ENCODE measurements at regions not wholly inside any gene's neighbourhood (a gene's known extent, or its start where the extent isn't known, plus 50 kb on each side); places are given as distances from the start of the nearest gene placed in this dataset.

DNA sequence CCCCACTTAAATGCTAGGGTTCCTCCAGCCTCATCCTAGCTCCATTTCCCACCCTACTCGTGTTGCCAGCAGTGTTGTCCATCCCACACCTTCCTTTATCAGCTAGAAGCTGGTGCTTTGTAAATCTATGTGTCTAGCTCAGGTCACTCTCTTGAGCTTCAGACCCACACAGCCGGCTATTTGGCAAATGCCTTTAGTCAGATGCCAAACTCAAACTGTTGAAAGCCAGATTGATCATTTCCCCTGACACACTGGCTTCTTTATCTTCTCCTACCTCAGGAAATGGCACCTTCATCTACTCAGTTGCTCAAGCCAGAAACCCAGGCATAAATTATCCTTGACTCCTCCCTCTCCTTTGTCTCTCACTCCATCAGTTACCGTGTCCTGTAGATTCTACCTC, 61.5 kb upstream of the TPM1 start:
- Histone ChIP-seq H2AFZ (ENCODE audit: low read depth, low read length) (no peak overlapping the region), H4K20me1 (ENCODE audit: insufficient read depth) (no peaks in the 10 kb centered on the region), H3K27me3 (ENCODE audit: insufficient read depth, low read depth, low read length) (no peaks in the 10 kb centered on the region), H3K9me3 (ENCODE audit: low read length) (no peaks in the 10 kb centered on the region), H3K9ac (ENCODE audit: low read length) (no peak overlapping the region), H3K9me2 (ENCODE audit: insufficient read depth, low read length) (no peaks in the 10 kb centered on the region), H3K79me2 (replicated peaks; ENCODE audit: insufficient read depth, low read length) (no peaks in the 10 kb centered on the region), H3K4me3 (ENCODE audit: low read length) (no peak overlapping the region), H3F3A (ENCODE audit: insufficient read depth, low read length, poor library complexity, severe bottlenecking) (no peaks in the 10 kb centered on the region), H3K27ac (ENCODE audit: low read length) (no peak overlapping the region), H3K36me3 (ENCODE audit: insufficient read depth, low read length) (no peaks in the 10 kb centered on the region), H3K4me2 (ENCODE audit: low read length) (no peak overlapping the region)
- TF ChIP-seq EZH2 (IDR thresholded peaks at IDR 0.05; ENCODE audit: borderline replicate concordance, insufficient read depth, low read length, poor library complexity, severe bottlenecking) (no peak), POLR2AphosphoS5 (IDR thresholded peaks at IDR 0.05) (no peak), EP300 (conservative IDR thresholded peaks at IDR 0.05; ENCODE audit: poor library complexity, severe bottlenecking) (no peak), TAF1 (IDR thresholded peaks at IDR 0.05; ENCODE audit: low read depth) (no peak), SMC3 (conservative IDR thresholded peaks at IDR 0.05; ENCODE audit: poor library complexity) (no peak), MXI1 (conservative IDR thresholded peaks at IDR 0.05; ENCODE audit: poor library complexity, severe bottlenecking) (no peak), RAD21 (conservative IDR thresholded peaks at IDR 0.05) (no peak)
- TF ChIP-seq, protein P1, sequence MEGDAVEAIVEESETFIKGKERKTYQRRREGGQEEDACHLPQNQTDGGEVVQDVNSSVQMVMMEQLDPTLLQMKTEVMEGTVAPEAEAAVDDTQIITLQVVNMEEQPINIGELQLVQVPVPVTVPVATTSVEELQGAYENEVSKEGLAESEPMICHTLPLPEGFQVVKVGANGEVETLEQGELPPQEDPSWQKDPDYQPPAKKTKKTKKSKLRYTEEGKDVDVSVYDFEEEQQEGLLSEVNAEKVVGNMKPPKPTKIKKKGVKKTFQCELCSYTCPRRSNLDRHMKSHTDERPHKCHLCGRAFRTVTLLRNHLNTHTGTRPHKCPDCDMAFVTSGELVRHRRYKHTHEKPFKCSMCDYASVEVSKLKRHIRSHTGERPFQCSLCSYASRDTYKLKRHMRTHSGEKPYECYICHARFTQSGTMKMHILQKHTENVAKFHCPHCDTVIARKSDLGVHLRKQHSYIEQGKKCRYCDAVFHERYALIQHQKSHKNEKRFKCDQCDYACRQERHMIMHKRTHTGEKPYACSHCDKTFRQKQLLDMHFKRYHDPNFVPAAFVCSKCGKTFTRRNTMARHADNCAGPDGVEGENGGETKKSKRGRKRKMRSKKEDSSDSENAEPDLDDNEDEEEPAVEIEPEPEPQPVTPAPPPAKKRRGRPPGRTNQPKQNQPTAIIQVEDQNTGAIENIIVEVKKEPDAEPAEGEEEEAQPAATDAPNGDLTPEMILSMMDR (IDR thresholded peaks at IDR 0.05; ENCODE audit: poor library complexity, severe bottlenecking) = no peak
- TF ChIP-seq, protein P2, sequence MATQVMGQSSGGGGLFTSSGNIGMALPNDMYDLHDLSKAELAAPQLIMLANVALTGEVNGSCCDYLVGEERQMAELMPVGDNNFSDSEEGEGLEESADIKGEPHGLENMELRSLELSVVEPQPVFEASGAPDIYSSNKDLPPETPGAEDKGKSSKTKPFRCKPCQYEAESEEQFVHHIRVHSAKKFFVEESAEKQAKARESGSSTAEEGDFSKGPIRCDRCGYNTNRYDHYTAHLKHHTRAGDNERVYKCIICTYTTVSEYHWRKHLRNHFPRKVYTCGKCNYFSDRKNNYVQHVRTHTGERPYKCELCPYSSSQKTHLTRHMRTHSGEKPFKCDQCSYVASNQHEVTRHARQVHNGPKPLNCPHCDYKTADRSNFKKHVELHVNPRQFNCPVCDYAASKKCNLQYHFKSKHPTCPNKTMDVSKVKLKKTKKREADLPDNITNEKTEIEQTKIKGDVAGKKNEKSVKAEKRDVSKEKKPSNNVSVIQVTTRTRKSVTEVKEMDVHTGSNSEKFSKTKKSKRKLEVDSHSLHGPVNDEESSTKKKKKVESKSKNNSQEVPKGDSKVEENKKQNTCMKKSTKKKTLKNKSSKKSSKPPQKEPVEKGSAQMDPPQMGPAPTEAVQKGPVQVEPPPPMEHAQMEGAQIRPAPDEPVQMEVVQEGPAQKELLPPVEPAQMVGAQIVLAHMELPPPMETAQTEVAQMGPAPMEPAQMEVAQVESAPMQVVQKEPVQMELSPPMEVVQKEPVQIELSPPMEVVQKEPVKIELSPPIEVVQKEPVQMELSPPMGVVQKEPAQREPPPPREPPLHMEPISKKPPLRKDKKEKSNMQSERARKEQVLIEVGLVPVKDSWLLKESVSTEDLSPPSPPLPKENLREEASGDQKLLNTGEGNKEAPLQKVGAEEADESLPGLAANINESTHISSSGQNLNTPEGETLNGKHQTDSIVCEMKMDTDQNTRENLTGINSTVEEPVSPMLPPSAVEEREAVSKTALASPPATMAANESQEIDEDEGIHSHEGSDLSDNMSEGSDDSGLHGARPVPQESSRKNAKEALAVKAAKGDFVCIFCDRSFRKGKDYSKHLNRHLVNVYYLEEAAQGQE (IDR thresholded peaks at IDR 0.05; ENCODE audit: borderline replicate concordance) = no peak

DNA sequence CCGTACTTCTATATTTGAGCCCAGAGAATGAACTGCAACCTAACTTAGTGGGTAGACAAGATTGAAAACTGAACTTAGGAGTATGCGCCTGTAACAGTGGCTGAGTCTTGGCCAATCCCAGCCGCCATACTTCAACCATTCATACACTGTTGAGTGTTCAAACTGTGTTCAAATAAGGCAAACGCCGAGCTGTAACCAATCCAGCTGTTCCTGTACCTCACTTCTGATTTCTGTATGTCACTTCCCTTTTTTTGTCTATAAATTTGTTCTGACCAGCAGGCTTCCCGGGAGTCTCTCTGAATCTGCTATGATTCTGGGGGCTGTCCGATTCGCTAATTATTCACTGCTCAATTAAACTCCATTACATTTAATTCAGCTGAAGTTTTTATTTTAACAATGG, 58.6 kb upstream of the TPM1 start:
- Histone ChIP-seq H3F3A (ENCODE audit: insufficient read depth, low read length, poor library complexity, severe bottlenecking) (no peaks in the 10 kb centered on the region), H3K9me3 (ENCODE audit: low read length) (no peaks in the 10 kb centered on the region), H3K9me2 (ENCODE audit: insufficient read depth, low read length) (no peaks in the 10 kb centered on the region), H3K79me2 (replicated peaks; ENCODE audit: insufficient read depth, low read length) (no peaks in the 10 kb centered on the region), H3K9ac (ENCODE audit: low read length) (no peak overlapping the region), H3K4me3 (ENCODE audit: low read length) (no peak overlapping the region), H3K36me3 (ENCODE audit: insufficient read depth, low read length) (no peaks in the 10 kb centered on the region), H3K4me2 (ENCODE audit: low read length) (no peak overlapping the region), H2AFZ (ENCODE audit: low read depth, low read length) (no peak overlapping the region), H3K27ac (ENCODE audit: low read length) (no peak overlapping the region), H3K27me3 (ENCODE audit: insufficient read depth, low read depth, low read length) (no peaks in the 10 kb centered on the region), H4K20me1 (ENCODE audit: insufficient read depth) (no peaks in the 10 kb centered on the region)
- no peak for TF ChIP-seq POLR2AphosphoS5 (IDR thresholded peaks at IDR 0.05)
- TF ChIP-seq, protein P2 (IDR thresholded peaks at IDR 0.05; ENCODE audit: borderline replicate concordance) = no peak
- TF ChIP-seq TAF1 (IDR thresholded peaks at IDR 0.05; ENCODE audit: low read depth) = no peak
- TF ChIP-seq, protein P1 (IDR thresholded peaks at IDR 0.05; ENCODE audit: poor library complexity, severe bottlenecking) = no peak
- no peak for TF ChIP-seq MXI1 (conservative IDR thresholded peaks at IDR 0.05; ENCODE audit: poor library complexity, severe bottlenecking)
- no peak for TF ChIP-seq SMC3 (conservative IDR thresholded peaks at IDR 0.05; ENCODE audit: poor library complexity)
- no peak for TF ChIP-seq EP300 (conservative IDR thresholded peaks at IDR 0.05; ENCODE audit: poor library complexity, severe bottlenecking)
- TF ChIP-seq EZH2 (IDR thresholded peaks at IDR 0.05; ENCODE audit: borderline replicate concordance, insufficient read depth, low read length, poor library complexity, severe bottlenecking) = no peak
- TF ChIP-seq RAD21 (conservative IDR thresholded peaks at IDR 0.05) = no peak
